ENCODE measurements at regions not wholly inside any gene's neighbourhood (a gene's known extent, or its start where the extent isn't known, plus 50 kb on each side); places are given as distances from the start of the nearest gene placed in this dataset.
"Not testable (repeated sequence)": the region's sequence is repeated elsewhere in the genome, so short reads cannot be mapped to it uniquely, and the experiment has no call there.

GRCh38 chr10:101280511-101280910, 51.2 kb upstream of the LBX1 start:
- Histone ChIP-seq H3K36me3 (ENCODE audit: control insufficient read depth, insufficient read depth, low read length) (no peaks in the 10 kb centered on the region), H3K4me3 (ENCODE audit: low read depth, low read length) (no peak overlapping the region), H3K27me3 (ENCODE audit: control insufficient read depth, insufficient read depth, low read length) (peaks cover 32% of the 10 kb centered on the region)
- DNase-seq (ENCODE audit: low read depth) (peak; percentile 17), FAIRE-seq (no peak)
- TF ChIP-seq CTCF (IDR thresholded peaks at IDR 0.05; ENCODE audit: insufficient read depth, low read length, severe bottlenecking): no peak

GRCh38 chr10:101280921-101281320, 51.7 kb upstream of the LBX1 start:
- H3K27me3 ChIP-seq (ENCODE audit: control insufficient read depth, insufficient read depth, low read length): peaks cover 34% of the 10 kb centered on the region
- not testable (repeated sequence) for DNase-seq (ENCODE audit: low read depth); FAIRE-seq; H3K4me3 ChIP-seq (ENCODE audit: low read depth, low read length); H3K36me3 ChIP-seq (ENCODE audit: control insufficient read depth, insufficient read depth, low read length)

- peak; percentile 43 for FAIRE-seq
- Histone ChIP-seq H3K4me3 (ENCODE audit: low read depth, low read length) (no peak overlapping the region), H3K36me3 (ENCODE audit: control insufficient read depth, insufficient read depth, low read length) (no peaks in the 10 kb centered on the region), H3K27me3 (ENCODE audit: control insufficient read depth, insufficient read depth, low read length) (peaks cover 47% of the 10 kb centered on the region)
- no peak for DNase-seq (ENCODE audit: low read depth)
- TF ChIP-seq CTCF (IDR thresholded peaks at IDR 0.05; ENCODE audit: insufficient read depth, low read length, severe bottlenecking): no peak
Measured at GRCh38 chr10:101282947-101283346, 53.7 kb upstream of the LBX1 start.

- no peak for TF ChIP-seq CTCF (IDR thresholded peaks at IDR 0.05; ENCODE audit: insufficient read depth, low read length, severe bottlenecking)
- FAIRE-seq (no peak), DNase-seq (ENCODE audit: low read depth) (no peak)
- Histone ChIP-seq H3K36me3 (ENCODE audit: control insufficient read depth, insufficient read depth, low read length) (no peaks in the 10 kb centered on the region), H3K27me3 (ENCODE audit: control insufficient read depth, insufficient read depth, low read length) (peaks cover 54% of the 10 kb centered on the region), H3K4me3 (ENCODE audit: low read depth, low read length) (no peak overlapping the region)
Measured at GRCh38 chr10:101283762-101284100, 54.5 kb upstream of the LBX1 start.

- TF ChIP-seq CTCF (IDR thresholded peaks at IDR 0.05; ENCODE audit: insufficient read depth, low read length, severe bottlenecking): no peak
- H3K4me3 ChIP-seq (ENCODE audit: low read depth, low read length): no peak overlapping the region
- FAIRE-seq (no peak), DNase-seq (ENCODE audit: low read depth) (no peak)
- H3K36me3 ChIP-seq (ENCODE audit: control insufficient read depth, insufficient read depth, low read length): no peaks in the 10 kb centered on the region
- peaks cover 54% of the 10 kb centered on the region for H3K27me3 ChIP-seq (ENCODE audit: control insufficient read depth, insufficient read depth, low read length)
Measured at GRCh38 chr10:101284101-101284743, 55.0 kb upstream of the LBX1 start.

- no peak for DNase-seq (ENCODE audit: low read depth)
Measured at GRCh38 chr10:101284744-101285463, 55.6 kb upstream of the LBX1 start.

More at GRCh38 chr10:101284744-101285463, 55.6 kb upstream of the LBX1 start:
- Histone ChIP-seq H3K27me3 (ENCODE audit: control insufficient read depth, insufficient read depth, low read length) (peaks cover 55% of the 10 kb centered on the region), H3K4me3 (ENCODE audit: low read depth, low read length) (no peak overlapping the region), H3K36me3 (ENCODE audit: control insufficient read depth, insufficient read depth, low read length) (no peaks in the 10 kb centered on the region)
- no peak for TF ChIP-seq CTCF (IDR thresholded peaks at IDR 0.05; ENCODE audit: insufficient read depth, low read length, severe bottlenecking)
- no peak for FAIRE-seq
